Mesenchymal stem cell (in vitro differentiated cells and primary cell): ENCODE measurements at regions not wholly inside any gene's neighbourhood (a gene's known extent, or its start where the extent isn't known, plus 50 kb on each side); places are given as distances from the start of the nearest gene placed in this dataset.

Experiments used
- DNase-seq: peaks from one replicate; pipeline ENCODE4 v3.0.0-alpha.2; 2013
- H2AFZ ChIP-seq: one replicate; pipeline ENCODE4 v1.6.1; 2013; ENCODE audit warnings: low read depth, mild to moderate bottlenecking, control low read depth, inconsistent platforms, low read length, moderate library complexity
- H2AK5ac ChIP-seq: 2 replicates; pipeline ENCODE4 v1.6.1; 2013; ENCODE audit warnings: low read length, moderate library complexity, mild to moderate bottlenecking, inconsistent platforms; ENCODE audit not compliant: severe bottlenecking
- H2BK120ac ChIP-seq: one replicate; pipeline ENCODE4 v1.6.1; 2013; ENCODE audit warnings: low read depth, mild to moderate bottlenecking, inconsistent platforms, low read length, moderate library complexity
- H2BK12ac ChIP-seq, 2 experiments: one replicate each; pipeline ENCODE4 v1.6.1; 2013; ENCODE audit warnings: inconsistent platforms in 2 of 2, low read length in 2 of 2, mild to moderate bottlenecking in 2 of 2, moderate library complexity in 2 of 2, control low read depth in 1 of 2
- H2BK15ac ChIP-seq: one replicate; pipeline ENCODE4 v1.6.1; 2013; ENCODE audit warnings: mild to moderate bottlenecking, low read depth, inconsistent platforms; ENCODE audit not compliant: poor library complexity, severe bottlenecking
- H2BK5ac ChIP-seq: 2 replicates; pipeline ENCODE4 v1.6.1; 2013; ENCODE audit warnings: low read depth, mild to moderate bottlenecking, low read length, control low read depth, inconsistent platforms; ENCODE audit not compliant: poor library complexity, severe bottlenecking
- H3K14ac ChIP-seq, 2 experiments: one replicate each; pipeline ENCODE4 v1.6.1; 2013; ENCODE audit warnings: inconsistent platforms in 2 of 2, low read length in 2 of 2, control low read depth in 1 of 2, mild to moderate bottlenecking in 1 of 2, moderate library complexity in 1 of 2
- H3K18ac ChIP-seq, 2 experiments: one replicate each; pipeline ENCODE4 v1.6.1; 2013; ENCODE audit warnings: inconsistent platforms in 2 of 2, low read length in 2 of 2, control low read depth in 1 of 2, low read depth in 1 of 2, mild to moderate bottlenecking in 1 of 2
- H3K23ac ChIP-seq, 2 experiments: one replicate each; pipeline ENCODE4 v1.6.1; 2013; ENCODE audit warnings: inconsistent platforms in 2 of 2, low read length in 2 of 2, mild to moderate bottlenecking in 2 of 2, moderate library complexity in 2 of 2, control low read depth in 1 of 2
- H3K27ac ChIP-seq: 2 replicates; pipeline ENCODE4 v1.5.1; 2013; ENCODE audit warnings: mild to moderate bottlenecking, moderate library complexity, low read length, control low read depth, inconsistent platforms; ENCODE audit not compliant: poor library complexity, severe bottlenecking
- H3K27me3 ChIP-seq, 2 experiments: 2 replicates each; pipeline versions ENCODE4 v1.6.1 to v1.7.0; 2013; ENCODE audit warnings: low read length in 2 of 2, mild to moderate bottlenecking in 2 of 2, moderate library complexity in 2 of 2, control low read depth in 1 of 2, inconsistent platforms in 1 of 2; ENCODE audit not compliant: control insufficient read depth in 1 of 2, insufficient read depth in 1 of 2
- H3K36me3 ChIP-seq, 2 experiments: 2 replicates each; pipeline versions ENCODE4 v1.6.1 to v1.7.0; 2013; ENCODE audit warnings: low read length in 2 of 2, control low read depth in 1 of 2, inconsistent platforms in 1 of 2, low read depth in 1 of 2, mild to moderate bottlenecking in 1 of 2; ENCODE audit not compliant: insufficient read depth in 2 of 2, control insufficient read depth in 1 of 2
- H3K4ac ChIP-seq, 2 experiments: one replicate each; pipeline ENCODE4 v1.6.1; 2013; ENCODE audit warnings: inconsistent platforms in 2 of 2, low read length in 2 of 2, mild to moderate bottlenecking in 2 of 2, moderate library complexity in 2 of 2, control low read depth in 1 of 2, low read depth in 1 of 2
- H3K4me1 ChIP-seq: 2 replicates; pipeline ENCODE4 v1.6.1; 2013; ENCODE audit warnings: low read depth, low read length, control low read depth; ENCODE audit not compliant: control insufficient read depth, insufficient read depth
- H3K4me2 ChIP-seq: 2 replicates; pipeline ENCODE4 v1.6.1; 2013; ENCODE audit warnings: low read length, mild to moderate bottlenecking, inconsistent platforms; ENCODE audit not compliant: poor library complexity, severe bottlenecking
- H3K4me3 ChIP-seq, 2 experiments: 2 replicates each; pipeline versions ENCODE4 v1.5.1 to v1.7.0; 2013; ENCODE audit warnings: low read length in 2 of 2, mild to moderate bottlenecking in 2 of 2, control low read depth in 1 of 2, low read depth in 1 of 2; ENCODE audit not compliant: insufficient read depth in 1 of 2
- H3K79me1 ChIP-seq: replicated peaks from 2 replicates; pipeline ENCODE4 v1.6.1; 2013; ENCODE audit warnings: mild to moderate bottlenecking, control low read depth, low read length, inconsistent platforms; ENCODE audit not compliant: poor library complexity, severe bottlenecking
- H3K9ac ChIP-seq: 2 replicates; pipeline ENCODE4 v1.7.0; 2013; ENCODE audit warnings: mild to moderate bottlenecking, low read length, moderate library complexity
- H3K9me3 ChIP-seq: 2 replicates; pipeline ENCODE4 v1.7.0; 2013; ENCODE audit warnings: mild to moderate bottlenecking, low read length; ENCODE audit not compliant: control insufficient read depth
- H4K8ac ChIP-seq: one replicate; pipeline ENCODE4 v1.6.1; 2013; ENCODE audit warnings: inconsistent platforms, mild to moderate bottlenecking, low read length, moderate library complexity
- H4K91ac ChIP-seq: one replicate; pipeline ENCODE4 v1.6.1; 2013; ENCODE audit warnings: mild to moderate bottlenecking, low read length, inconsistent platforms
- WGBS: methylation state at CpG from one replicate; pipeline ENCODE4 v1.1.7; 2013; ENCODE audit warnings: mixed read lengths; 5-methylcytosine and 5-hydroxymethylcytosine counted together

- WGBS, result 88% methylated on average over 3 of the region's 3 CpGs
- H3K23ac ChIP-seq, result no peak overlapping the region
These were observed 67.6 kb upstream of the PPP2R5A start for GRCh38 chr1:212217633-212218032.

GRCh38 chr1:212218065-212218464 lies 67.1 kb upstream of the PPP2R5A start:
- Histone ChIP-seq H2BK120ac (no peak overlapping the region), H2BK15ac (no peak overlapping the region), H3K14ac (no peak overlapping the region), H4K8ac (no peak overlapping the region), H3K27ac (no peak overlapping the region), H3K9me3 (peaks cover 2% of the 10 kb centered on the region), H3K9ac (no peak overlapping the region), H3K79me1 (no peaks in the 10 kb centered on the region), H3K36me3 (no peaks in the 10 kb centered on the region), H3K4me3 (no peak overlapping the region), H2BK12ac (no peak overlapping the region), H2AFZ (no peak overlapping the region), H3K4me1 (peaks cover 15% of the 10 kb centered on the region), H3K4me2 (no peak overlapping the region), H3K27me3 (peaks cover 0 to 32% of the 10 kb centered on the region in 2 experiments), H2BK5ac (no peak overlapping the region), H2AK5ac (no peak overlapping the region), H3K23ac (no peak overlapping the region), H4K91ac (no peak overlapping the region), H3K4ac (no peak overlapping the region), H3K18ac (no peak overlapping the region)
- WGBS, result 58% methylated on average over 3 of the region's 4 CpGs
- no peak for DNase-seq

More at GRCh38 chr1:212217633-212218032, 67.6 kb upstream of the PPP2R5A start:
- H3K14ac ChIP-seq, result no peak overlapping the region
- no peak for DNase-seq
- H3K9ac ChIP-seq, result no peak overlapping the region
- H4K8ac ChIP-seq, result no peak overlapping the region
- H3K27ac ChIP-seq, result no peak overlapping the region
- H3K4me3 ChIP-seq, result no peak overlapping the region
- H3K18ac ChIP-seq, result no peak overlapping the region
- no peak overlapping the region for H2BK5ac ChIP-seq
- H2AFZ ChIP-seq, result no peak overlapping the region
- H3K79me1 ChIP-seq, result no peaks in the 10 kb centered on the region
- peaks cover 0 to 32% of the 10 kb centered on the region in 2 experiments for H3K27me3 ChIP-seq
- H2BK15ac ChIP-seq, result no peak overlapping the region
- no peak overlapping the region for H4K91ac ChIP-seq
- H3K9me3 ChIP-seq, result peaks cover 2% of the 10 kb centered on the region
- H2AK5ac ChIP-seq, result peak overlapping the region; percentile 25
- no peak overlapping the region for H2BK120ac ChIP-seq
- H2BK12ac ChIP-seq, result no peak overlapping the region
- no peak overlapping the region for H3K4ac ChIP-seq
- H3K36me3 ChIP-seq, result no peaks in the 10 kb centered on the region
- H3K4me1 ChIP-seq, result peaks cover 15% of the 10 kb centered on the region
- no peak overlapping the region for H3K4me2 ChIP-seq

- Histone ChIP-seq H3K18ac (no peak overlapping the region), H3K4ac (no peak overlapping the region), H3K4me1 (peaks cover 15% of the 10 kb centered on the region), H3K14ac (no peak overlapping the region), H3K27ac (peak overlapping the region; percentile 64), H2BK5ac (no peak overlapping the region), H3K4me2 (peak overlapping the region; percentile 12), H3K4me3 (no peak overlapping the region), H3K36me3 (no peaks in the 10 kb centered on the region), H4K91ac (no peak overlapping the region), H2BK120ac (no peak overlapping the region), H3K9me3 (peaks cover 2% of the 10 kb centered on the region), H2AK5ac (no peak overlapping the region), H2BK12ac (no peak overlapping the region), H3K9ac (peak overlapping the region; percentile 27), H3K27me3 (peaks cover 0 to 31% of the 10 kb centered on the region in 2 experiments), H2AFZ (no peak overlapping the region), H4K8ac (no peak overlapping the region), H3K23ac (no peak overlapping the region), H3K79me1 (no peaks in the 10 kb centered on the region), H2BK15ac (no peak overlapping the region)
- 4% methylated on average over 2 of the region's 2 CpGs for WGBS
- peak; percentile 77 for DNase-seq
These were observed 66.3 kb upstream of the PPP2R5A start for GRCh38 chr1:212218911-212219310.

GRCh38 chr1:212219679-212220463 lies 65.3 kb upstream of the PPP2R5A start:
- Histone ChIP-seq H2BK5ac (no peak overlapping the region), H3K36me3 (no peaks in the 10 kb centered on the region), H4K8ac (no peak overlapping the region), H3K27me3 (peaks cover 0 to 29% of the 10 kb centered on the region in 2 experiments), H3K4me2 (peak overlapping the region; percentile 27), H3K79me1 (no peaks in the 10 kb centered on the region), H4K91ac (no peak overlapping the region), H3K18ac (peak overlapping the region in 1 of 2 experiments; percentile 17), H2AFZ (no peak overlapping the region), H2BK12ac (peak overlapping the region in 1 of 2 experiments; percentile 55), H3K23ac (peak overlapping the region in 1 of 2 experiments; percentile 74), H3K4ac (no peak overlapping the region), H2BK120ac (no peak overlapping the region), H3K9me3 (peaks cover 2% of the 10 kb centered on the region), H3K4me1 (peaks cover 15% of the 10 kb centered on the region), H3K27ac (peak overlapping the region; percentile 62), H2BK15ac (no peak overlapping the region), H3K4me3 (no peak overlapping the region), H2AK5ac (peak overlapping the region; percentile 89), H3K9ac (peak overlapping the region; percentile 27), H3K14ac (no peak overlapping the region)
- DNase-seq, result peak; percentile 15
- WGBS, result 74% methylated on average over 6 of the region's 8 CpGs
